IMR-90 (cell line): ENCODE measurements at regions not wholly inside any gene's neighbourhood (a gene's known extent, or its start where the extent isn't known, plus 50 kb on each side); places are given as distances from the start of the nearest gene placed in this dataset.

ENCODE experiments used
- ATAC-seq: fragments of 200-7000 bp; cut with Tn5 transposase; 2 replicates; pipeline ENCODE4 v1.9.1; 2020; ENCODE audit warnings: low read depth, mild to moderate bottlenecking, moderate library complexity
- BruUV-seq: library from RNA; stranded (reverse); fragments of 400-500 nt; replicated peaks from 2 replicates; lab custom pipeline; 2021; lab: Mats Ljungman, UMichigan
- CTCF ChIA-PET: fragments of 300-600 bp; formaldehyde crosslinking; extraction: SDS; loops from one replicate; lab custom pipeline; 2021; ENCODE audit warnings: antibody characterized with exemption; lab: Yijun Ruan, JAX
- POLR2A ChIA-PET: fragments of 300-600 bp; sonication (Branson Sonifier 250); formaldehyde crosslinking; loops from one replicate; lab custom pipeline; 2022; ENCODE audit warnings: antibody characterized with exemption; ENCODE audit not compliant: unreplicated experiment; lab: Charles Lee
- DNase-seq: peaks from one replicate; pipeline ENCODE4 v3.0.0; 2013
- H2AFZ ChIP-seq: replicated peaks from 2 replicates; pipeline ENCODE3; 2013; ENCODE audit warnings: low read length, mild to moderate bottlenecking; ENCODE audit not compliant: poor library complexity
- H2AK5ac ChIP-seq: 2 replicates; pipeline ENCODE4 v1.6.1; 2013; ENCODE audit warnings: low read depth, low read length, inconsistent platforms
- H2AK9ac ChIP-seq: replicated peaks from 2 replicates; pipeline ENCODE3; 2013; ENCODE audit warnings: mild to moderate bottlenecking, low read depth, low read length, moderate library complexity; ENCODE audit not compliant: poor library complexity
- H2BK120ac ChIP-seq: 2 replicates; pipeline ENCODE4 v1.6.1; 2013; ENCODE audit warnings: low read depth, low read length, inconsistent platforms
- H2BK15ac ChIP-seq: 3 replicates; pipeline ENCODE4 v1.6.1; 2013; ENCODE audit warnings: low read depth, low read length, inconsistent platforms
- H2BK20ac ChIP-seq: 2 replicates; pipeline ENCODE4 v1.6.1; 2013; ENCODE audit warnings: low read depth, mild to moderate bottlenecking, inconsistent platforms, low read length, moderate library complexity
- H2BK5ac ChIP-seq: 2 replicates; pipeline ENCODE4 v1.6.1; 2013; ENCODE audit warnings: mild to moderate bottlenecking, low read depth, low read length, inconsistent platforms; ENCODE audit not compliant: poor library complexity, severe bottlenecking
- H3K14ac ChIP-seq: replicated peaks from 2 replicates; pipeline ENCODE4 v1.6.1; 2013; ENCODE audit warnings: low read depth, low read length, inconsistent platforms
- H3K18ac ChIP-seq: 2 replicates; pipeline ENCODE4 v1.6.1; 2013; ENCODE audit warnings: low read depth, low read length, control low read depth
- H3K23ac ChIP-seq: 2 replicates; pipeline ENCODE4 v1.6.1; 2013; ENCODE audit warnings: low read depth, low read length, inconsistent platforms
- H3K27ac ChIP-seq: 2 replicates; pipeline ENCODE4 v1.5.1; 2013; ENCODE audit warnings: mild to moderate bottlenecking, control low read depth, low read length; ENCODE audit not compliant: insufficient read depth
- H3K27me3 ChIP-seq: 2 replicates; pipeline ENCODE4 v1.6.1; 2013; ENCODE audit warnings: low read length; ENCODE audit not compliant: control insufficient read depth, insufficient read depth
- H3K36me3 ChIP-seq: 2 replicates; pipeline ENCODE4 v1.6.1; 2013; ENCODE audit warnings: low read length, mixed read lengths; ENCODE audit not compliant: control insufficient read depth, insufficient read depth
- H3K4ac ChIP-seq: 2 replicates; pipeline ENCODE4 v1.6.1; 2013; ENCODE audit warnings: low read depth, low read length, inconsistent platforms
- H3K4me1 ChIP-seq: 2 replicates; pipeline ENCODE4 v1.6.1; 2013; ENCODE audit warnings: low read length, mixed read lengths; ENCODE audit not compliant: control insufficient read depth, insufficient read depth
- H3K4me2 ChIP-seq: 2 replicates; pipeline ENCODE4 v1.6.1; 2013; ENCODE audit warnings: low read depth, mild to moderate bottlenecking, control low read depth, low read length, moderate library complexity
- H3K4me3 ChIP-seq: 2 replicates; pipeline ENCODE4 v1.5.1; 2013; ENCODE audit warnings: low read depth, mild to moderate bottlenecking, control low read depth, low read length, moderate library complexity; ENCODE audit not compliant: insufficient read depth
- H3K56ac ChIP-seq: 2 replicates; pipeline ENCODE4 v1.6.1; 2013; ENCODE audit warnings: low read length, inconsistent platforms; ENCODE audit not compliant: insufficient read depth; ENCODE audit errors: extremely low read depth
- H3K79me1 ChIP-seq, 2 experiments: 2 replicates each; pipeline ENCODE4 v1.6.1; 2013; ENCODE audit warnings: low read length in 2 of 2, inconsistent platforms in 1 of 2, low read depth in 1 of 2
- H3K9ac ChIP-seq: 2 replicates; pipeline ENCODE4 v1.6.1; 2013; ENCODE audit warnings: low read depth, low read length, control low read depth
- H3K9me1 ChIP-seq: 2 replicates; pipeline ENCODE4 v1.6.1; 2013; ENCODE audit warnings: low read length, inconsistent platforms; ENCODE audit not compliant: insufficient read depth
- H3K9me3 ChIP-seq: 2 replicates; pipeline ENCODE4 v1.6.1; 2013; ENCODE audit warnings: low read length; ENCODE audit not compliant: control insufficient read depth, insufficient read depth
- H4K20me1 ChIP-seq: 2 replicates; pipeline ENCODE4 v1.6.1; 2013; ENCODE audit warnings: low read length, inconsistent platforms; ENCODE audit not compliant: insufficient read depth
- H4K5ac ChIP-seq: 2 replicates; pipeline ENCODE4 v1.6.1; 2013; ENCODE audit warnings: mild to moderate bottlenecking, low read depth, low read length, control low read depth
- H4K8ac ChIP-seq, 2 experiments: 2 replicates each; pipeline ENCODE4 v1.6.1; 2013; ENCODE audit warnings: low read depth in 2 of 2, low read length in 2 of 2, control low read depth in 1 of 2, inconsistent platforms in 1 of 2
- H4K91ac ChIP-seq: 2 replicates; pipeline ENCODE4 v1.6.1; 2013; ENCODE audit warnings: low read depth, low read length, inconsistent platforms; ENCODE audit not compliant: insufficient read depth
- BHLHE40 ChIP-seq: fragments of 150-350 bp; IDR thresholded peaks from 2 replicates; pipeline ENCODE4 v1.6.1; 2016; ENCODE audit warnings: mild to moderate bottlenecking, low read depth, low read length
- CEBPB ChIP-seq: IDR thresholded peaks from 2 replicates; pipeline ENCODE4 v1.6.1; 2012; ENCODE audit warnings: low read depth, low read length, improper control_type of control experiment
- CHD1 ChIP-seq: IDR thresholded peaks from 2 replicates; pipeline ENCODE4 v1.6.1; 2012; ENCODE audit warnings: low read depth, low read length, improper control_type of control experiment
- MAFK ChIP-seq: IDR thresholded peaks from 2 replicates; pipeline ENCODE4 v1.6.1; 2012; ENCODE audit warnings: low read depth, low read length, improper control_type of control experiment
- MAZ ChIP-seq: IDR thresholded peaks from 2 replicates; pipeline ENCODE4 v1.6.1; 2012; ENCODE audit warnings: low read depth, mild to moderate bottlenecking, low read length, improper control_type of control experiment, moderate library complexity, borderline replicate concordance
- MXI1 ChIP-seq: IDR thresholded peaks from 2 replicates; pipeline ENCODE4 v1.6.1; 2012; ENCODE audit warnings: low read depth, mild to moderate bottlenecking, low read length, moderate library complexity, borderline replicate concordance
- RCOR1 ChIP-seq: IDR thresholded peaks from 2 replicates; pipeline ENCODE4 v1.6.1; 2012; ENCODE audit warnings: mild to moderate bottlenecking, low read length, improper control_type of control experiment; ENCODE audit not compliant: insufficient replicate concordance
- RFX5 ChIP-seq: IDR thresholded peaks from 2 replicates; pipeline ENCODE4 v1.8.0; 2012; ENCODE audit warnings: low read depth, mild to moderate bottlenecking, low read length, moderate library complexity
- SMC3 ChIP-seq: fragments of 150-350 bp; IDR thresholded peaks from 2 replicates; pipeline ENCODE4 v1.6.1; 2016; ENCODE audit warnings: low read depth, mild to moderate bottlenecking, antibody characterized with exemption, low read length, moderate library complexity
- WGBS, 2 experiments: methylation state at CpG; one replicate each; pipeline versions ENCODE4 v1.1.5 to v1.1.7; 2013; ENCODE audit warnings: missing lambda C conversion rate in 2 of 2; ENCODE audit not compliant: insufficient read length in 1 of 2; ENCODE audit errors: extremely low coverage in 2 of 2; 5-methylcytosine and 5-hydroxymethylcytosine counted together
- dilution Hi-C: fragments of 300-500 bp; cut with HindIII; formaldehyde crosslinking; loops from one replicate; pipeline ENCODE4 v1.14.3; 2018; ENCODE audit warnings: low sequenced_read_pairs; ENCODE audit not compliant: unreplicated experiment
- in situ Hi-C: fragments of 300-500 bp; cut with MboI; formaldehyde crosslinking; loops from 3 replicates; pipeline ENCODE4 v1.14.3; 2019; ENCODE audit warnings: low sequenced_read_pairs, inconsistent platforms, mixed read lengths
- intact Hi-C: fragments of 100-400 bp; cut with micrococcal nuclease; formaldehyde crosslinking; loops from 2 replicates; pipeline ENCODE4 v1.10.0; 2022

GRCh38 chr12:38588624-38589305 lies 272.2 kb downstream of the ALG10B start:
- dilution Hi-C loops, result no loop called here
- intact Hi-C loops, result no loop called here
- Histone ChIP-seq H3K27me3 (no peaks in the 10 kb centered on the region), H2BK5ac (no peak overlapping the region), H2AK9ac (no peak overlapping the region), H3K14ac (no peak overlapping the region), H3K9ac (no peak overlapping the region), H2AK5ac (no peak overlapping the region), H3K9me1 (no peaks in the 10 kb centered on the region), H3K4ac (no peak overlapping the region), H2BK20ac (no peak overlapping the region), H3K4me2 (no peak overlapping the region), H3K79me1 (no peaks in the 10 kb centered on the region), H2BK15ac (no peak overlapping the region), H3K4me1 (no peaks in the 10 kb centered on the region), H4K20me1 (no peaks in the 10 kb centered on the region), H3K9me3 (no peaks in the 10 kb centered on the region; the same call in 1 of the 2 replicates), H3K23ac (no peak overlapping the region), H3K56ac (no peak overlapping the region), H2BK120ac (no peak overlapping the region), H3K27ac (no peak overlapping the region), H4K91ac (no peak overlapping the region), H3K4me3 (no peak overlapping the region), H2AFZ (no peak overlapping the region), H3K18ac (no peak overlapping the region), H3K36me3 (no peaks in the 10 kb centered on the region), H4K8ac (no peak overlapping the region), H4K5ac (no peak overlapping the region)
- BruUV-seq, result no TSS peak
- TF ChIP-seq MAZ, result no peak
- TF ChIP-seq CHD1, result no peak
- no peak for TF ChIP-seq RFX5
- TF ChIP-seq CEBPB, result no peak
- no peak for TF ChIP-seq MAFK
- no peak for TF ChIP-seq SMC3
- TF ChIP-seq RCOR1, result no peak
- TF ChIP-seq BHLHE40, result no peak
- no peak for TF ChIP-seq MXI1
- no CpG with 5 or more reads among the region's 4 CpGs for WGBS, 2 experiments
- no peak for ATAC-seq
- CTCF ChIA-PET, result no interaction called here
- POLR2A ChIA-PET, result no interaction called here
- no peak for DNase-seq
- in situ Hi-C loops, result no loop called here
